Brain microvascular endothelial cell (primary cell): ENCODE measurements at regions not wholly inside any gene's neighbourhood (a gene's known extent, or its start where the extent isn't known, plus 50 kb on each side); places are given as distances from the start of the nearest gene placed in this dataset.

Experiments used
- DNase-seq: peaks from one replicate; pipeline ENCODE4 v3.0.0-alpha.2; 2020
- H3K27ac ChIP-seq: fragments of 250-450 bp; sonication (Bioruptor Pico); 2 replicates; pipeline ENCODE4 v1.5.1; 2020; ENCODE audit warnings: mild to moderate bottlenecking, moderate library complexity
- H3K27me3 ChIP-seq: fragments of 250-450 bp; sonication (Bioruptor Pico); replicated peaks from 2 replicates; pipeline ENCODE4 v1.5.1; 2020; ENCODE audit warnings: mild to moderate bottlenecking
- H3K36me3 ChIP-seq: fragments of 250-450 bp; sonication (Bioruptor Pico); replicated peaks from 2 replicates; pipeline ENCODE4 v1.5.1; 2020; ENCODE audit warnings: mild to moderate bottlenecking
- H3K4me3 ChIP-seq: 2 replicates; pipeline ENCODE4 v1.5.1; 2011; ENCODE audit warnings: low read depth, mild to moderate bottlenecking, control low read depth, low read length, moderate library complexity
- in situ Hi-C: cut with HindIII; loops from 2 replicates; pipeline ENCODE4 v1.10.0; 2017; ENCODE audit warnings: low sequenced_read_pairs, low pct_ligation_motif_present
- TF ChIP-seq, protein P1 (sequence below): IDR thresholded peaks from 2 replicates; pipeline ENCODE4 v1.5.1; 2011; ENCODE audit warnings: low read depth, mild to moderate bottlenecking, moderate library complexity, low read length, control low read depth, inconsistent platforms; ENCODE audit errors: missing control alignments

DNA sequence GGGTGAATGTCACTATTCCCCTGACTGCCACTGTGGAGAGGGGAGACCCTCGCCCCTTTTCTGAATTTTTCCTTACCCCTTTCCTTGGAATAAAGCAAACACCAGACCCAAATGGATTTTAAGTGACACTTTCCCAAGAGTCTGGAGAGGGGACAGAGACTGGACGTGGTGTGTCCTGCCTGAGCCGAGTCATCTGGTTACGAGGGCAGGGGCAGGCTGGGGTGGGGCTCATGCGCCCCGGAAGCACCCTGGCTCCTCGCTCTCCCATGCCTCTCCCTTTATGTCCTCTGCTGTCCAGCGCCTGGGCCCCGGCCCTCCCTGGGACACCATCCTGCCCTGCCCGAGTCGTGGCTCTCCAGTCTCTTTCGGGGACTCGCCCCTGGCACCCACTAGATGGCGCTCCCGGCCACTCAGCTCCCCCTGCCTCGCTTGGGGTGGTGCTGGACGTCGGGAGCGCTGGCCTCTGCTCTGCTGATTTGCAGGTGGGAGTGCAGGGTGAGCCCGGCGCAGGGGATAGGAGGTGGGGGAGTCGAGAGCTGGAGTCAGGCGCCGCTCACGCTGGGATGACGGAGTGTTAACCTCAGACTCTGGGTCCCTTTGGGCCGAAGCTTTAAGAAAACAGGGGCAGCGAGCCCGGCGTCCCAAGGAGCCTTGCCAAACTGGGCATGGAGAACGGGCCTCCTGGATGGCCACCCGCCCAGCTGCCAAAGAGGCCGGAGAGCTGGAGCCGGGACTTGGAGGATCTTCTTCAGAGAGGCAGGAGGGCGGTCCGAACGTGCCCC, 89.8 kb downstream of the RPS6KA4 start:
- Histone ChIP-seq H3K36me3 (no peaks in the 10 kb centered on the region), H3K4me3 (no peak overlapping the region), H3K27ac (no peak overlapping the region), H3K27me3 (no peaks in the 10 kb centered on the region)
- DNase-seq = peak; percentile 56
- TF ChIP-seq, protein P1, sequence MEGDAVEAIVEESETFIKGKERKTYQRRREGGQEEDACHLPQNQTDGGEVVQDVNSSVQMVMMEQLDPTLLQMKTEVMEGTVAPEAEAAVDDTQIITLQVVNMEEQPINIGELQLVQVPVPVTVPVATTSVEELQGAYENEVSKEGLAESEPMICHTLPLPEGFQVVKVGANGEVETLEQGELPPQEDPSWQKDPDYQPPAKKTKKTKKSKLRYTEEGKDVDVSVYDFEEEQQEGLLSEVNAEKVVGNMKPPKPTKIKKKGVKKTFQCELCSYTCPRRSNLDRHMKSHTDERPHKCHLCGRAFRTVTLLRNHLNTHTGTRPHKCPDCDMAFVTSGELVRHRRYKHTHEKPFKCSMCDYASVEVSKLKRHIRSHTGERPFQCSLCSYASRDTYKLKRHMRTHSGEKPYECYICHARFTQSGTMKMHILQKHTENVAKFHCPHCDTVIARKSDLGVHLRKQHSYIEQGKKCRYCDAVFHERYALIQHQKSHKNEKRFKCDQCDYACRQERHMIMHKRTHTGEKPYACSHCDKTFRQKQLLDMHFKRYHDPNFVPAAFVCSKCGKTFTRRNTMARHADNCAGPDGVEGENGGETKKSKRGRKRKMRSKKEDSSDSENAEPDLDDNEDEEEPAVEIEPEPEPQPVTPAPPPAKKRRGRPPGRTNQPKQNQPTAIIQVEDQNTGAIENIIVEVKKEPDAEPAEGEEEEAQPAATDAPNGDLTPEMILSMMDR = peak; percentile 96
- in situ Hi-C loops = no loop called here

DNA sequence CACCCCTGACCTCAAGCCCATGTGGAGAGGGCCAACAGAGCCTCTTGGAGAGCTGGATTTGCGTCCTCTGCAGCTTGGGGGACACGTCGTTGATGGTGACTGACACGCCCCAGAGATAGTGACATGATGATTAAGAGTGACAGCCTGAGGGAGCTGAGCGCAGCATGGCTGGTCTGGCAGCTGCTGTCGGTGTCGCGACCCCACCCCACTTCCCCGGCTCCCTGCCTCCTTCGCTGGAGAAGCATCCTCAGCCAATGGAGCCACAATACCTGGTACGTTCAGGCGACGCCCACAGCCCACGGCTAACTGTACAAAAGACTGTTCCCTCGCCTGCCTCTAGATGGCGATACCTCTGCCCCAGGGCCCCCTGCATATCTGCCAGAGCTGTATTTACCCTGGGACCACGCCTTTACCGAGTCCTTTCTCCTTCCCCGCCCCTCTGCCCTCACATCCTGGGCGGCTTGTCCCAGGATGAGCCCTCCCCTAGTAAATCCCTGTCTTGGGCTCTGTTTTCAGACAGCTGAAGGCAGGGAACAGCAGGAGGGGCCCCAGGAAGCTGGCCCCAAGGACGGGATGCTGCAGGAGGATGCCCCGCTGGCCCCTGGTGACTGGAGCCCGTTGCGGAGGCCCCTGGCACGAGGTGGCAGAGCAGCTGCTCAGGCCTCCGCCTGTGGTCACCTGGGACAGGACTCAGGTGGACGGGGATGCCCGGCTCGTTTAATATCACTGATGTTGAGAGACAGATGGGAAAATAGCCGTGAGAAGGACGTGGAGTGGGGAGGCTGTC, 90.6 kb downstream of the RPS6KA4 start:
- TF ChIP-seq, protein P1 = peak; percentile 95
- Histone ChIP-seq H3K4me3 (no peak overlapping the region), H3K27ac (no peak overlapping the region), H3K27me3 (no peaks in the 10 kb centered on the region), H3K36me3 (no peaks in the 10 kb centered on the region)
- DNase-seq = peak; percentile 58
- in situ Hi-C loops = no loop called here

DNA sequence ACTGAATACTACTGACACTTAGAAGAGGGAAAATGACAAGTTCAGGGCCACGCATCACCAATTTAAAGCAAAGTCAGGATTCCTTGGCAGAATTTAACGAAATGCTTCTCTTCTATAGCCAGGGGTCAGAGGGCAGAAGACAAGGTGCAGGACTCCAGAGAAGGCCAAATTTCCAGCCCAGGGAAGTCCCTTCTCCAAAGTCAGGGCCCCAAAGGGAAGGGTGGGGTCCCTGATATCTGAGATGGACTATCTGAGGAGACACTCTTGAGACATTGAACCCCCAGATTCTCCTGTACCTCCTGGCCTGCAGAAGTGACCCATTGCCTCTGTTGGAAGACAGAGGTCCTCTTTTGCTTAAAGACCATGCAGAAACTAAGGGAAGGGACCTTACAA, 91.2 kb downstream of the RPS6KA4 start:
- no peaks in the 10 kb centered on the region for H3K36me3 ChIP-seq
- no peaks in the 10 kb centered on the region for H3K27me3 ChIP-seq
- DNase-seq = no peak
- in situ Hi-C loops = no loop called here
- TF ChIP-seq, protein P1 = no peak
- no peak overlapping the region for H3K4me3 ChIP-seq
- no peak overlapping the region for H3K27ac ChIP-seq

DNA sequence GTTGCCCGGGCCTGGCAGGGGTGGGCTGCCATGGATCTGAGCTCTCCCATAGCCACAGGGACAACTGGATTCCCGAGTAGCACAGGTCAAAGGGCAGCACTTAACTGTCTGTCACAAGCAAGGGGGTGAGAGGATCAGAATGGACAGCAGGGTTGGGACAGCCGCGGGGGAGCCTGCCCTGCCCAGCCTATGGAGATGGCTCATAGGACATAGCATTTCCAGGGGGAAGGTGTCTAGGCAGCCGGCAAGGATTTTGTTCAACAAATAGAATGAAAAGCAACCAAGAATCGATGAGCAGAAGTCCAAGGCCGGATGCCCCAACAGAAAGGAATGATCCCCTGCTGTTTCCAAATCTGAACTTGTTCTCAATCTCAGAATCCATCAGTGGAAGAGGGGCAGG, 92.9 kb downstream of the RPS6KA4 start:
- no peak for DNase-seq
- TF ChIP-seq, protein P1 = no peak
- Histone ChIP-seq H3K4me3 (no peak overlapping the region), H3K27me3 (no peaks in the 10 kb centered on the region), H3K36me3 (no peaks in the 10 kb centered on the region), H3K27ac (no peak overlapping the region)
- in situ Hi-C loops = no loop called here

DNA sequence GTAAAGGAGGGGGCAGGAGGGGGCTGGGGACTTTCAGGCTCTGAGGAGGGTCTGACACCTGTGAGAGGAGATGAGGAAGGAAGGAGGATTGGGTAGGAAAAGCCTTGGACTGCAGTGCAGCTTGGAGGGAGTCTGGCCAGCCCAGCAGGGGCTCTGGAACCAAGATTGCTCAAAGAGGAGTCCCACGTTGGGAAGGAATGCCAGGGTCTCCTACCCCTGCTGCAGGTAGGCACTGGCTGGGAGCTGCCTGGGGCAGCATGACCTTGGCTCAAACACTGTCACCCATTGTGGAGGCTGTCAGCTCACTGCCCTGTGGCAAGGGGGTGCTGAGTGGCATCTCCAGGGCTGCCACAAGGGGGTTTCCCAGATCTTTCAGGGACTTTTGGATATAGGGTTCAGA, 94.5 kb downstream of the RPS6KA4 start:
- H3K27me3 ChIP-seq = no peaks in the 10 kb centered on the region

More for the DNA sequence above, 94.5 kb downstream of the RPS6KA4 start:
- TF ChIP-seq, protein P1 = no peak
- DNase-seq = no peak
- Histone ChIP-seq H3K36me3 (no peaks in the 10 kb centered on the region), H3K4me3 (no peak overlapping the region), H3K27ac (no peak overlapping the region)
- in situ Hi-C loops = no loop called here
